ENCODE measurements at regions not wholly inside any gene's neighbourhood (a gene's known extent, or its start where the extent isn't known, plus 50 kb on each side); places are given as distances from the start of the nearest gene placed in this dataset.

DNA sequence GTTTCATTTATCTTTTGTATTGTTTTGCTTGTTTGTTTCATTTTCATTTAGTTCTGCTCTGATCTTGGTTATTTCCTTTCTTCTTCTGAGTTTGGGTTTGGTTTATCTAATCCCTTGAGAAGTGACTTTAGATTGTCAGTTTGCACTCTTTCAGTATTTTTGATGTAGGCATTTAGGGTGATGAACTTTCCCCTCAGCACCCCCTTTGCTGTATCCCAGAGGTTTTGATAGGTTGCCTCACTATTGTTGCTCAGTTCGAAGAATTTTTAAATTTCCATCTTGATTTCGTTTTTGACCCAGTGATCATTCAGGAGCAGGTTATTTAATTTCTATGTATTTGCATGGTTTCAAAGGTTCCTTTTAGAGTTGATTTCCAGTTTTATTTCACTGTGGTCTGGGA, 119.6 kb upstream of the SSTR4 start:
- Histone ChIP-seq H3K4me1 (ENCODE audit: control insufficient read depth, low read depth, low read length) (no peaks in the 10 kb centered on the region), H3K36me3 (ENCODE audit: control insufficient read depth, low read depth, low read length) (no peaks in the 10 kb centered on the region), H3K27ac (ENCODE audit: low read length) (no peak overlapping the region), H3K4me3 (ENCODE audit: low read length) (no peak overlapping the region), H3K27me3 (ENCODE audit: control insufficient read depth, insufficient read depth, low read length) (no peaks in the 10 kb centered on the region), H3K9me3 (ENCODE audit: control insufficient read depth, low read depth, low read length) (no peaks in the 10 kb centered on the region), H3K9ac (ENCODE audit: low read length) (no peak overlapping the region)

DNA sequence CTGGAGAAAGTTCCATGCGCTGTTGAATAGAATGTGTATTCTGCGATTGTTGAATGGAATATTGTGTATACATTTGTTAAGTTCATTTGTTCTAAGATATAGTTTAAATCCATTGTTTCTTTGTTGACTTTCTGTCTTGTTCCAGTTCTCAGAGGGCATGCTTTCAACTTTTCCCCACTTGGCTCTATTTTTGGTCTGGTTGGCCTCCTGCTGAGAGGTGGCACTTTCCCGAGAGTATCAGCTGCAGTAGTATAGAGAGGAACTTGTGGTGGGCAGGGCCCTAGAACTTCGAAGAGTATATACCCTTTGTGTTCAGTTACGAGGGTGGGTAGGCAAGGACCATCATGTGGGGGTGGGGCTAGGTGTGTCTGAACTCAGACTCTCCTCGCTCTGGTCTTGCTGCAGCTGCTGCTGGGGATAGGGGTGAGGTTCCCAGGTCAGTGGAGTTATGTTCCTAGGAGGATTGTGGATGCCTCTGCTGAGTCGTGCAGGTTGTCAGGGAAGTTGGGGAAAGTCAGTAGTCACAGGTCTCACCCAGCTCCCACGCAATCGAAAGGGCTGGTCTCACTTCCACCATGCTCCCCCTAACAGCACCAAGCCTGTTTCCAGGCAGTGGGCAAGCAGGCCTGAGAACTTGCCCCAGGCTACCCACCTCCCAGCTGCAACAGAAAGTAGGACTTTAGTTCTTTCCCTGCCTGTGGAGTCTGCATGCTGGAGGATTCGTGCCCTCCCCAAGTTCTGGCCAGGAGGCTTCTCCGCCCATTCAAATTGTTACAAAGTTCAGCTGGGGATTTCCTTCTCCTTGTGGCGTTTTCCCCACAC, 118.9 kb upstream of the SSTR4 start:
- Histone ChIP-seq H3K36me3 (ENCODE audit: control insufficient read depth, low read depth, low read length) (no peaks in the 10 kb centered on the region), H3K27me3 (ENCODE audit: control insufficient read depth, insufficient read depth, low read length) (no peaks in the 10 kb centered on the region), H3K9me3 (ENCODE audit: control insufficient read depth, low read depth, low read length) (no peaks in the 10 kb centered on the region), H3K9ac (ENCODE audit: low read length) (no peak overlapping the region), H3K27ac (ENCODE audit: low read length) (no peak overlapping the region), H3K4me1 (ENCODE audit: control insufficient read depth, low read depth, low read length) (no peaks in the 10 kb centered on the region), H3K4me3 (ENCODE audit: low read length) (no peak overlapping the region)

DNA sequence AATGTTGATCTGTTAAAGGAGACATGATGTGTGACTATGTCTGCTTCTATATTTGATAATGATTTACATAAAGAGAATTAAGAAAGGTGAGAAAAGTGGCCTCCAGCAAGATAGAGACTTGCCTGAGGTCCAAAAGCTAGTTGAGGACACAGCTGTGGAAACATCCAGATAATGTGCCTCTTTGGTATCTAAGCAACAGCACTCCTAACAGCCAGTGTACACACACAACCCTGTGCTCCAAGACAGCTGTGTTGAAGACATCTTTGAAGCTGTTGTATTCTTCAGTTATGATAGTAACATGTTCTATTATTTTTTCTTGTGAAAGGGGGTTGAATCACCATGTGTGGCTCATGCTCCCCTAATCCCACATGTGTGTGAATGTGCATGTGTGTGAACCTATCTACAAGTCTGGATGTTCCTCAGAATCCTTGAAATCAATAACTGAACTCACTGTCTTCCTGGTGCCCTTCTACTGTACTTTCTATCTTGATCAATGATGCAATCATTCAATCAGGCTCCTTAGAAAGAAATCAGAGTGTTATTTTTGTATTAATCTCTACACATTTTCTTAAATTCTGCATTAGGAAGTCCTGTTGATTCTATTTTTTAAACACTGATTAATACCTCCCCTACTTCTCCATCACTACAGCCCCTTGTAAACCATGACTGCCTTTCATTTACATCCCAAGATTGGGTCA, 116.7 kb upstream of the SSTR4 start:
- H3K4me1 ChIP-seq (ENCODE audit: control insufficient read depth, low read depth, low read length) = no peaks in the 10 kb centered on the region
- H3K9ac ChIP-seq (ENCODE audit: low read length) = no peak overlapping the region
- no peak overlapping the region for H3K4me3 ChIP-seq (ENCODE audit: low read length)
- H3K9me3 ChIP-seq (ENCODE audit: control insufficient read depth, low read depth, low read length) = no peaks in the 10 kb centered on the region
- H3K27ac ChIP-seq (ENCODE audit: low read length) = no peak overlapping the region
- H3K27me3 ChIP-seq (ENCODE audit: control insufficient read depth, insufficient read depth, low read length) = no peaks in the 10 kb centered on the region
- H3K36me3 ChIP-seq (ENCODE audit: control insufficient read depth, low read depth, low read length) = no peaks in the 10 kb centered on the region

DNA sequence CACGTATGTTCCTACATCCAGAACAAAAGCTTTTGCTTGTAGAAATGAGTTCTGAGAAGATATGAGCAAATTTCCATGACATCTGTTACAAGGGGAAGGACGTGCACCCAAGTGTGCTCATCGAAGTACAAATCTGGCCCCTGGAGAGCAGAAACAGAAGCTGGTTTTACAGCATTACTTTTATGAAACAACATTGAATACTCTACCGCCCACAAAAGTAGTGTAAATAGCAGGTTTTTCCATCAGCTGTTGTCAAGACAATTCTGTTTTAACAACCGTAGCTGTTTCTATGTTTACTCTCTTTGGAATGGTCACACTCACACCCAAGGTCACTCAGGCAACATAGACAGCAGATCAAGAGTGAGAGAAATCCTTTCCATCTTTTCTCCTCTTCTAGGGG, 114.2 kb upstream of the SSTR4 start:
- no peak overlapping the region for H3K9ac ChIP-seq (ENCODE audit: low read length)
- H3K9me3 ChIP-seq (ENCODE audit: control insufficient read depth, low read depth, low read length) = no peaks in the 10 kb centered on the region
- H3K4me3 ChIP-seq (ENCODE audit: low read length) = no peak overlapping the region
- H3K27ac ChIP-seq (ENCODE audit: low read length) = no peak overlapping the region
- no peaks in the 10 kb centered on the region for H3K36me3 ChIP-seq (ENCODE audit: control insufficient read depth, low read depth, low read length)
- no peaks in the 10 kb centered on the region for H3K4me1 ChIP-seq (ENCODE audit: control insufficient read depth, low read depth, low read length)
- H3K27me3 ChIP-seq (ENCODE audit: control insufficient read depth, insufficient read depth, low read length) = no peaks in the 10 kb centered on the region

DNA sequence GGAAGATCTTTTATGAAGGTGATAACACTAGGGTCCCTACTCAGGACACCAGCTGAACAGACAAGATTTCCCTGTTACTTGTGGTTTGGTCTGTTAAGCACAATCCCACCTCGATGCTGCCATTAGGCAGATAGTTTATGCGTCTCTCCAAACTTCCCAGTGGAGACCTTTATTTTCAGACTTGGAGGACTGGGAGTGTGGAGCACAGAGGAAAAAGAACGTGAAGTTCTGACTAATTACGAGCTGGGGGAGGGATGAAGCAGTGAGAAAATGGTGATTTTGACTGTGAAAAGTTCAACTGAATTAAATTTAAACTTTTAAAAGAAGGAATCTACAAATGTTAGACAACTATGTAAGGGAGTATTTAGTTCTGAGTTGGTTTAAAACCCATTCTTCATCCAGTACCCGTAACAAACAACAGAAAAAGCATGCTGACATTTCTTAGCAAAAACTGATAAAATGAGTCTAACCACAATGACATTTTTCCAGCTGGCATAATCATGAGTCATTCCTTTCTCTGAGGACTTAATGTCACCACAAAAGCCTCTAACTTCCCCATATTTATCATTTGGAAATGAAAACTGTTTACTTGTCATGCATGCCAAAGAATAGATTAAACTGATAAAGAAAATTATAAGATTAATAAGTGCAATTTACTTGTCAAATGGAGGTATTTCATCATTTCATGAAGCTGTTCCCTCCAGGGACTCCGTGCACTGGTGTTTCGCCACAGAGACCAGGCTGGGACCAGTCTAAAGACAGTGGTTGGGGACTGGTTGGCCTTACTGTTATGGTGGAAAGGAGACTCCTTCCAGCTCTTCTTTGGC, 113.3 kb upstream of the SSTR4 start:
- Histone ChIP-seq H3K9ac (ENCODE audit: low read length) (no peak overlapping the region), H3K4me3 (ENCODE audit: low read length) (no peak overlapping the region), H3K27me3 (ENCODE audit: control insufficient read depth, insufficient read depth, low read length) (no peaks in the 10 kb centered on the region)

DNA sequence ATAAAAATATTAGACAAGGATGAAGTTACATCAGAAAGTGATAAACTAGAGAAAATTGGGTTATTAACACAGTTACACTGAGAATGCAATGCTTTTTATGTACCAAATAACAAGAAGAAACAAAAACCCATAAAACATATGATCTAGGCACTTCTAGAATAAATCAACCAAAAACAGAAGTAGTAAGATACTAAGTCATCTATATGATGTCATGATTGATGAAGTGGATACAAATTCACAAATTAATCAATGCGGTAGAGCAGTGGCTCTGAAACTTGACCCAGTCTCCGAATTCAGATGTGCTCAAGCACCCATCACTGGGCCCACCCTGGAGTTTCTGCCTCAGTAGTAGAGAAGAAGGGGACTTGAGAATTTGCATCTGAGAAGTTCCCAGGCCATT, 112.1 kb upstream of the SSTR4 start:
- Histone ChIP-seq H3K4me1 (ENCODE audit: control insufficient read depth, low read depth, low read length) (no peaks in the 10 kb centered on the region), H3K27ac (ENCODE audit: low read length) (no peak overlapping the region), H3K27me3 (ENCODE audit: control insufficient read depth, insufficient read depth, low read length) (no peaks in the 10 kb centered on the region), H3K9ac (ENCODE audit: low read length) (no peak overlapping the region), H3K9me3 (ENCODE audit: control insufficient read depth, low read depth, low read length) (no peaks in the 10 kb centered on the region), H3K36me3 (ENCODE audit: control insufficient read depth, low read depth, low read length) (no peaks in the 10 kb centered on the region), H3K4me3 (ENCODE audit: low read length) (no peak overlapping the region)

More for the DNA sequence above, 113.3 kb upstream of the SSTR4 start:
- no peaks in the 10 kb centered on the region for H3K4me1 ChIP-seq (ENCODE audit: control insufficient read depth, low read depth, low read length)
- no peaks in the 10 kb centered on the region for H3K9me3 ChIP-seq (ENCODE audit: control insufficient read depth, low read depth, low read length)
- H3K27ac ChIP-seq (ENCODE audit: low read length) = no peak overlapping the region
- H3K36me3 ChIP-seq (ENCODE audit: control insufficient read depth, low read depth, low read length) = no peaks in the 10 kb centered on the region

DNA sequence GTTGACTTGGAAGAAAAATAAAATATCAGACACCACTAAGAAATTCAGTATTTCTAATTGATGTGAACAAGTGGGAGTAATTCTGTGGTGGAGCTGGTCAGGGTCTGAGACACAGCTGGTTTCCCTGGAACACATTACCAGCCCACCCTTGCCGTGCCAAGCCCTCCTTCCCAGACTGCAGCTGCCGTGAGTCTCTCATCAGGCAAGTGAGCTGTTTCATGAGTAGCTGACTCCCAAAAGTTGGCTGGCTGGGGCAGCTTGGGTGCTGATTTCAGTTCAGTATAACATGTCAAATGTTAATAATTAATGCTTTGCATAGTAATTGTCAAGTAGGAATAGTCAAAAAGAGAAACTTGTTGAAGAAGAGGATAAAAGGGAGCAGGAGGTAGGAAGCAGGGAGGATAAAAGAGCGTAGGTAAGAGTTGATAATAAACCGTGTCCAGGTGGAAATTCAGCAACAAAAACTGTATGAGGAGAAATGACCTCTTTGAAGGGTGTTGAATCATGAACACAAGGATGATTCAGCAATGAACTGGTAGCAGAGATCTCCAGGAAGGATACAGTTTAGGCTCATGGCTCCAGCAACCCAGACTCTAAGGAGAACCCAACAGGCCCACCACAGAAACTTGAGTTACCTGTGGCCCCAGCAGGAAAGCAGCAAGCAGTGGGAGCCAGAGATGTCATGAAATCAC, 110.9 kb upstream of the SSTR4 start:
- Histone ChIP-seq H3K4me1 (ENCODE audit: control insufficient read depth, low read depth, low read length) (no peaks in the 10 kb centered on the region), H3K27me3 (ENCODE audit: control insufficient read depth, insufficient read depth, low read length) (no peaks in the 10 kb centered on the region), H3K9me3 (ENCODE audit: control insufficient read depth, low read depth, low read length) (no peaks in the 10 kb centered on the region), H3K4me3 (ENCODE audit: low read length) (no peak overlapping the region), H3K9ac (ENCODE audit: low read length) (no peak overlapping the region), H3K36me3 (ENCODE audit: control insufficient read depth, low read depth, low read length) (no peaks in the 10 kb centered on the region), H3K27ac (ENCODE audit: low read length) (no peak overlapping the region)

DNA sequence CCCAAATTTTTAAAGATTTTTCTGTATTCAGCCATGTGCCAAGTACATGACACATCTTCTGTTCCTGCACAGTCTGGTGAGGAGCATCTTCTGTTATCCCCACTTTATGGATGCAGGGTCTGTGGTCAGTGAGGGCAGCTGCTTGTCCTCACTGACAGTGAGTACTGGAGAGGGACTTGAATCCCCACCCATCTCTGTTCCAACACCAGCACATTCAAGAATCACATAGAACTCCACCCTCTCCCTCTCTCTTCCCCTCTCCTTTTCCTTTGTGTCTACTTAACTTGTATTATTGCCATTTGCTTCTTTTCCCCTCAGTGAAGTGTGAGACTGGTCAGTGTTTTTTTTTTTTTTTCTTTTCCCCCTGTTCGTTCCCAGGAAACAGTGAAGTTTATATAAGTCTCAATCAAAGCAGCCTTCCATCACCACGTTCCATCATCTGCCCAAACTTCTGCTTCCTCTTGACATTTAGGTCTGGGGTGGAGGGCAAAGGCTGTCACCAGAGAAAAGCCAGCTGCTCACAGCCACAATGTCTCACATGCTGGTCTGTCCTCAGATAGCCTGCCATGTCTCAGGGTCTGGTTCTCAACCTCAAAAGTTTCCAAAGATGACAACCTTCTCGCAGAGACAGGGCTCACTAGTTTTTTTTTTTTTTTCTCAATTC, 110.0 kb upstream of the SSTR4 start:
- H3K27ac ChIP-seq (ENCODE audit: low read length) = no peak overlapping the region
- no peaks in the 10 kb centered on the region for H3K27me3 ChIP-seq (ENCODE audit: control insufficient read depth, insufficient read depth, low read length)
- no peak overlapping the region for H3K4me3 ChIP-seq (ENCODE audit: low read length)
- H3K36me3 ChIP-seq (ENCODE audit: control insufficient read depth, low read depth, low read length) = no peaks in the 10 kb centered on the region
- no peaks in the 10 kb centered on the region for H3K4me1 ChIP-seq (ENCODE audit: control insufficient read depth, low read depth, low read length)
- H3K9me3 ChIP-seq (ENCODE audit: control insufficient read depth, low read depth, low read length) = no peaks in the 10 kb centered on the region
- H3K9ac ChIP-seq (ENCODE audit: low read length) = no peak overlapping the region

DNA sequence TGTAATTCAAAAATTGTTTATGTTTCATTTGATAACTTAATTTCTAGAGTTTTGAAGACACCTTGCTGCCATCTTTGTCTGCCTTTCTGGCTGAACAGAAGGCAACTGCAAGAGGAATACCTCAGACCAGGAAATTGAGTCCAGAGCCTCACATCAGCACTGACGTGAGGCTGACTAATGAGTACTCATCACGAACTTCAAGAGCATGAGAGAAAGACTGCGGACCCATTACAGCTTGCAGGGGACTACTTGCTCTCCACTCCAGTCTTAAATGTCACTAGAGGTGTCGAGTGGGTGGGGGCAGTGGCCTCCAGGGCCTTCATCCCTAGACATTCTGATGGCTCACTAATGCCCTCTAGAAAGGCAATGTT, 109.5 kb upstream of the SSTR4 start:
- Histone ChIP-seq H3K9me3 (ENCODE audit: control insufficient read depth, low read depth, low read length) (no peaks in the 10 kb centered on the region), H3K27me3 (ENCODE audit: control insufficient read depth, insufficient read depth, low read length) (no peaks in the 10 kb centered on the region), H3K27ac (ENCODE audit: low read length) (no peak overlapping the region), H3K36me3 (ENCODE audit: control insufficient read depth, low read depth, low read length) (no peaks in the 10 kb centered on the region), H3K4me3 (ENCODE audit: low read length) (no peak overlapping the region), H3K4me1 (ENCODE audit: control insufficient read depth, low read depth, low read length) (no peaks in the 10 kb centered on the region), H3K9ac (ENCODE audit: low read length) (no peak overlapping the region)

DNA sequence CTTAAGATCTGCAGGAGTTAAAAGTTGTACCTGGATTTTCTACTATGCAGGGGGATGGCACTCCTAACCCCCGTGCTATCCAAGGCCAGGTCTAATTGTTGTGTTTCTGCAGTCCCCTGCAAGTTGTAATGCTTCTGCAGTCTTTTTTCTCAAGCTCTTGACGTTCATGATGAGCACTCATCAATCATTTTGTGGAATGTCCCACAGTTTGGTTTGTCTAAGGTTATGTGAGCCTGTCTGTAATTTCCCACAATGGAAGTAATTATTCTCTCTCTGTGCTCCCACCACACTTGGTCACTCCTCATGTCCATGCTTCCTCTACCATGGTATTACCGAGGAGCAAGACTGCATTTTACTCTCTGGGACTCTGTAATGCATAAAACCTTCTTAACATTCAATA, 107.6 kb upstream of the SSTR4 start:
- Histone ChIP-seq H3K9ac (ENCODE audit: low read length) (no peak overlapping the region), H3K9me3 (ENCODE audit: control insufficient read depth, low read depth, low read length) (no peaks in the 10 kb centered on the region), H3K27me3 (ENCODE audit: control insufficient read depth, insufficient read depth, low read length) (no peaks in the 10 kb centered on the region), H3K36me3 (ENCODE audit: control insufficient read depth, low read depth, low read length) (no peaks in the 10 kb centered on the region), H3K27ac (ENCODE audit: low read length) (no peak overlapping the region), H3K4me1 (ENCODE audit: control insufficient read depth, low read depth, low read length) (no peaks in the 10 kb centered on the region), H3K4me3 (ENCODE audit: low read length) (no peak overlapping the region)

DNA sequence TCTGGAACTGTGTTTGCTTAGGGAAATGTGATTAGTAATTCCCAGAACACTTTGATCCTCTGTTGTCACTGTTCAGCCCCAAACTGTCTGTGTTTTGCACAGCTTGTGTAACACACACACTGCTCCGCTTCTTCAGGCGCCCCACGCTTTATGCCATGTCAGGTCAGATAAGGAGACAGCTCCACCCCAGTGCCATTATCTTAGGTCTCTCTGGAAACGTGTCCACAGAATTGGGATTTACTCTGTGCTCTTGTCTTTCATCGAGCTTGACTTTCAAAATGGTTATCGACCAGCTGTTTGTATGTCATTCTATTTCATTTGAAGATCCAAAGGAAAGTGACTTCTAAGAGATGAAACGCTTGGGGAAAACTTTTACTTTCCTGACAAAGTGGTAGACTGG, 106.4 kb upstream of the SSTR4 start:
- H3K36me3 ChIP-seq (ENCODE audit: control insufficient read depth, low read depth, low read length) = no peaks in the 10 kb centered on the region
- H3K4me1 ChIP-seq (ENCODE audit: control insufficient read depth, low read depth, low read length) = no peaks in the 10 kb centered on the region
- H3K9me3 ChIP-seq (ENCODE audit: control insufficient read depth, low read depth, low read length) = no peaks in the 10 kb centered on the region
- no peak overlapping the region for H3K9ac ChIP-seq (ENCODE audit: low read length)
- H3K4me3 ChIP-seq (ENCODE audit: low read length) = no peak overlapping the region
- H3K27me3 ChIP-seq (ENCODE audit: control insufficient read depth, insufficient read depth, low read length) = no peaks in the 10 kb centered on the region
- no peak overlapping the region for H3K27ac ChIP-seq (ENCODE audit: low read length)
